NCI-H1092 treated with DMSO at 0.1 percent for 48 hours (cell line): ENCODE measurements at regions not wholly inside any gene's neighbourhood (a gene's known extent, or its start where the extent isn't known, plus 50 kb on each side); places are given as distances from the start of the nearest gene placed in this dataset.

Source experiments
- DNase-seq: peaks from one replicate; lab custom pipeline; 2025; lab: John Stamatoyannopoulos, UW

- DNase-seq: no peak
Measured at GRCh38 chr10:70939441-70940003, 51.2 kb upstream of the PCBD1 start.

GRCh38 chr10:70940834-70941568 is 52.6 kb upstream of the PCBD1 start:
- peak; percentile 20 for DNase-seq

- no peak for DNase-seq
Measured at GRCh38 chr10:70942125-70942524, 53.8 kb upstream of the PCBD1 start.

- DNase-seq: no peak
Measured at GRCh38 chr10:70942725-70943124, 54.4 kb upstream of the PCBD1 start.

GRCh38 chr10:70943249-70943648 is 54.9 kb upstream of the PCBD1 start:
- DNase-seq: no peak

GRCh38 chr10:70943841-70944466 is 55.6 kb upstream of the PCBD1 start:
- DNase-seq: no peak

GRCh38 chr10:70950037-70950436 is 61.7 kb upstream of the PCBD1 start:
- DNase-seq: no peak

- no peak for DNase-seq
Measured at GRCh38 chr10:70950801-70951200, 62.4 kb upstream of the PCBD1 start.

- no peak for DNase-seq
Measured at GRCh38 chr10:70952401-70952800, 64.0 kb upstream of the PCBD1 start.

- DNase-seq: no peak
Measured at GRCh38 chr10:70952921-70953320, 64.6 kb upstream of the PCBD1 start.

- DNase-seq: no peak
Measured at GRCh38 chr10:70954381-70955176, 66.2 kb upstream of the PCBD1 start.

GRCh38 chr10:70956029-70956759 is 67.8 kb upstream of the PCBD1 start:
- DNase-seq: no peak

- DNase-seq: no peak
Measured at GRCh38 chr10:70958396-70958795, 70.0 kb upstream of the PCBD1 start.

GRCh38 chr10:70960316-70960715 is 72.0 kb upstream of the PCBD1 start:
- no peak for DNase-seq

GRCh38 chr10:70960783-70961570 is 72.6 kb upstream of the PCBD1 start:
- no peak for DNase-seq

GRCh38 chr10:70962686-70963085 is 74.3 kb upstream of the PCBD1 start:
- DNase-seq: no peak

GRCh38 chr10:70963271-70963670 is 74.9 kb upstream of the PCBD1 start:
- no peak for DNase-seq

- DNase-seq: no peak
Measured at GRCh38 chr10:70964245-70964644, 75.9 kb upstream of the PCBD1 start.

GRCh38 chr10:70964881-70965280 is 76.5 kb upstream of the PCBD1 start:
- DNase-seq: no peak

GRCh38 chr10:70965566-70965965 is 77.2 kb upstream of the PCBD1 start:
- DNase-seq: no peak
